ENCODE measurements at regions not wholly inside any gene's neighbourhood (a gene's known extent, or its start where the extent isn't known, plus 50 kb on each side); places are given as distances from the start of the nearest gene placed in this dataset.

GRCh38 chr5:69035665-69036064 is 58.1 kb upstream of the SLC30A5 start:
- Histone ChIP-seq H3K4me3 (ENCODE audit: low read depth, low read length) (no peak overlapping the region), H3K9me3 (ENCODE audit: severe bottlenecking) (no peaks in the 10 kb centered on the region), H3K36me3 (no peaks in the 10 kb centered on the region), H3K27ac (no peak overlapping the region), H3K27me3 (ENCODE audit: insufficient read depth, low read depth, severe bottlenecking) (no peaks in the 10 kb centered on the region)
- no peak for TF ChIP-seq CTCF (IDR thresholded peaks at IDR 0.05; ENCODE audit: low read depth, low read length)
- DNase-seq, result no peak

- no peaks in the 10 kb centered on the region for H3K36me3 ChIP-seq
- H3K9me3 ChIP-seq (ENCODE audit: severe bottlenecking), result no peaks in the 10 kb centered on the region
- DNase-seq, result no peak
- no peak for TF ChIP-seq CTCF (IDR thresholded peaks at IDR 0.05; ENCODE audit: low read depth, low read length)
- no peaks in the 10 kb centered on the region for H3K27me3 ChIP-seq (ENCODE audit: insufficient read depth, low read depth, severe bottlenecking)
- no peak overlapping the region for H3K4me3 ChIP-seq (ENCODE audit: low read depth, low read length)
- H3K27ac ChIP-seq, result no peak overlapping the region
Measured at GRCh38 chr5:69038539-69038938, 55.3 kb upstream of the SLC30A5 start.

DNA sequence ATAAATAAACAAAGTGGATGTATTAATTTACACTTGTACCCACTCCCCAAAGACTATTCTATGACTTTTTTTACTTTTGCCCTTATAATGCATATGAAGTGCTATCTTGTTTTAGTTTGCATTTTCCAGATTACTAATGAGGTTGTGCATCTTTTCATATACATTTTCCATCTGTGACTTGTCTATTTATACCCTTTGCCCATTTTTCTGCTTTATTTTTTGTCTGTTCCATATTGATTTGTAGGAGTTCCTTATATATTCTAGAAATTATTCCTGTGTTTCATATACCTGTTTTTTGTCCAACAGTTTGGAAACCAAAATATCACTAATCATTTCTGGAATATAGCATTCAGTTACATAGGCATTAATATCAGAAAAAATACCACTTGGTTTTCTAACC is 54.0 kb upstream of the SLC30A5 start:
- no peaks in the 10 kb centered on the region for H3K36me3 ChIP-seq
- H3K27ac ChIP-seq, result no peak overlapping the region
- H3K27me3 ChIP-seq (ENCODE audit: insufficient read depth, low read depth, severe bottlenecking), result no peaks in the 10 kb centered on the region
- no peak for DNase-seq
- TF ChIP-seq CTCF (IDR thresholded peaks at IDR 0.05; ENCODE audit: low read depth, low read length), result no peak
- H3K9me3 ChIP-seq (ENCODE audit: severe bottlenecking), result no peaks in the 10 kb centered on the region
- H3K4me3 ChIP-seq (ENCODE audit: low read depth, low read length), result no peak overlapping the region

GRCh38 chr5:69042500-69042899 is 51.3 kb upstream of the SLC30A5 start:
- Histone ChIP-seq H3K9me3 (ENCODE audit: severe bottlenecking) (no peaks in the 10 kb centered on the region), H3K27ac (no peak overlapping the region), H3K4me3 (ENCODE audit: low read depth, low read length) (no peak overlapping the region), H3K27me3 (ENCODE audit: insufficient read depth, low read depth, severe bottlenecking) (no peaks in the 10 kb centered on the region), H3K36me3 (no peaks in the 10 kb centered on the region)
- DNase-seq, result no peak
- TF ChIP-seq CTCF (IDR thresholded peaks at IDR 0.05; ENCODE audit: low read depth, low read length), result no peak

- Histone ChIP-seq H3K36me3 (no peaks in the 10 kb centered on the region), H3K9me3 (ENCODE audit: severe bottlenecking) (no peaks in the 10 kb centered on the region), H3K27ac (peak overlapping the region; percentile 19; the same call in 1 of the 2 replicates), H3K27me3 (ENCODE audit: insufficient read depth, low read depth, severe bottlenecking) (no peaks in the 10 kb centered on the region), H3K4me3 (ENCODE audit: low read depth, low read length) (peak overlapping the region; percentile 88)
- TF ChIP-seq CTCF (IDR thresholded peaks at IDR 0.05; ENCODE audit: low read depth, low read length), result peak; percentile 54
- peak; percentile 69 for DNase-seq
Measured at GRCh38 chr5:69042915-69043654, 50.7 kb upstream of the SLC30A5 start.

GRCh38 chr5:69043655-69043996 is 50.2 kb upstream of the SLC30A5 start:
- H3K4me3 ChIP-seq (ENCODE audit: low read depth, low read length), result no peak overlapping the region
- no peak for TF ChIP-seq CTCF (IDR thresholded peaks at IDR 0.05; ENCODE audit: low read depth, low read length)
- H3K27me3 ChIP-seq (ENCODE audit: insufficient read depth, low read depth, severe bottlenecking), result no peaks in the 10 kb centered on the region
- no peaks in the 10 kb centered on the region for H3K36me3 ChIP-seq
- no peaks in the 10 kb centered on the region for H3K9me3 ChIP-seq (ENCODE audit: severe bottlenecking)
- no peak overlapping the region for H3K27ac ChIP-seq
- DNase-seq, result no peak
